ENCODE measurements at regions not wholly inside any gene's neighbourhood (a gene's known extent, or its start where the extent isn't known, plus 50 kb on each side); places are given as distances from the start of the nearest gene placed in this dataset.

DNA sequence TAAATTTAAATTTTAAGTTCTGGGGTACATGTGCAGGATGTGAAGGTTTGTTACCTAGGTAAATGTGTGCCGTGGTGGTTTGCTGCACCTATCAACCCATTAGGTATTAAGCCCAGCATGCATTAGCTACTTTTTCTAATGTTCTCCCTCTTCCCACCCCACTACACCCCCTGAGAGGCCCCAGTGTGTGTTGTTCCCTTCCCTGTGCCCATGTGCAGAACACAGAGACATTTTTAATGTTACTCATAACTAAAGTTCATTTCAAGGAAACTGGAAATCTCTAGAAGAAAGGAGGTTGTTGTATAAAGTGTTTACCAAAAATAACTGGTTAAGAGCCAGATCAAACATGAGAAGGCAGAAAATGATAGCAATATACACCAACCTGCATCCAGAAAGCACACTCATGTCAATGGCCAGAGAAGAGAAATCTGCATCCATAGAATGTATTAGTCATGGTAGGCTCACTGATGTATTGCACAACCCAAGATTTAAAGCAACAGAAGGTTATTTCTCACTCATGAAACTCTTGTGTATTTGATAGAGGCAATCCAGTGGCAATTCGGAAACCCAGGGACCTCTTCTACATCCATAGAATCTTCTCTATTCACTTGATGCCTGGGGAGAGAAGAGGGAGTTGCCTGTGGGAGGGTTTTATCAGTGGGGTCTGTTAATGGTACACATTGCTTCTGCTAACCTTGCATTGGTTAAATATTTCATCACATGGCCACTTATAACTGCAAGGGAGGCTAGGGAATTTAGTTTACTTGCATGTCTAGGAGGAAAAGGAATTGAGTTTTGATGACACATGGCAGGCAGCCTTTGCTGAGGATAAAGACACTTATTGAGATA, 321.9 kb upstream of the RASGRP1 start:
- no peak for DNase-seq (ENCODE audit: low spot score)

GRCh38 chr15:38888701-38889221, 324.1 kb upstream of the RASGRP1 start:
- DNase-seq (ENCODE audit: low spot score): no peak

- no peak for DNase-seq (ENCODE audit: low spot score)
Observed at GRCh38 chr15:38890194-38890593, 325.6 kb upstream of the RASGRP1 start.

DNA sequence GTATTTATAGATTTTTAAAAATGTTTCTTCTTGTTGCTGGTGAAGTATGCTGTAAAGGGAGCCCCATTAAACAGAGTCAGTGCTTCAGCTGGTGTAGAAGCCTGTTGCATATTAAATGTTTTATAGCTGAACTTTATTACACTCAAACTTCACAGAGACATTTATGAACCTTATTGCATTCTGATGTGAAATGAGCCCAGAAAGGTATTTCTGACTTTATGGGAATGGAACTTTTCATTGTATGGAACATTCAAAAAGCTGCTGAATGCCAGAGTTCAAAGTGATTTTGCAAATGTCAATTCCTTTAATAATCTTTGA, 329.3 kb upstream of the RASGRP1 start:
- DNase-seq (ENCODE audit: low spot score): no peak

- no peak for DNase-seq (ENCODE audit: low spot score)
Observed at GRCh38 chr15:38894243-38894948, 329.8 kb upstream of the RASGRP1 start.

GRCh38 chr15:38895326-38896255, 331.0 kb upstream of the RASGRP1 start:
- DNase-seq (ENCODE audit: low spot score): no peak

GRCh38 chr15:38896647-38897046, 332.0 kb upstream of the RASGRP1 start:
- DNase-seq (ENCODE audit: low spot score): no peak

- DNase-seq (ENCODE audit: low spot score): no peak
Observed at GRCh38 chr15:38897551-38897950, 332.9 kb upstream of the RASGRP1 start.

DNA sequence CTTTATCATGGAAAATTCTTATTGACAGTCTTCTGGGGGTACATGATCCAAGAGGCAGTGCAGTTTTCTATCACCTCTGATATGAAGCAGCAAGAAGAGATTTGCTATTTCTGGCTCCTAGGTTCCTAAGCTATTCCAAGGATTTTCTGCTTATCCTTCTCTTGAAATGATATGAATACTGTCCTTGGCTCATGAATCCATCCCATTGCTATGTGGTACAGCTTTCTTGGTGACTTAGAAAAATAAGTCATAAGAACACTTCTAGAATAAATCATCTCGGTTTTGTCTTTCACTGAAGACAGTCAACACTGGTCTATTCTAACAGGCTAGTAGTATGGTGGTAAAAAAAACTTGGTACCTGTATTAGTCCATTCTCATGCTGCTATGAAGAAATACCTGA, 333.6 kb upstream of the RASGRP1 start:
- DNase-seq (ENCODE audit: low spot score): no peak

GRCh38 chr15:38899300-38899699, 334.7 kb upstream of the RASGRP1 start:
- no peak for DNase-seq (ENCODE audit: low spot score)

DNA sequence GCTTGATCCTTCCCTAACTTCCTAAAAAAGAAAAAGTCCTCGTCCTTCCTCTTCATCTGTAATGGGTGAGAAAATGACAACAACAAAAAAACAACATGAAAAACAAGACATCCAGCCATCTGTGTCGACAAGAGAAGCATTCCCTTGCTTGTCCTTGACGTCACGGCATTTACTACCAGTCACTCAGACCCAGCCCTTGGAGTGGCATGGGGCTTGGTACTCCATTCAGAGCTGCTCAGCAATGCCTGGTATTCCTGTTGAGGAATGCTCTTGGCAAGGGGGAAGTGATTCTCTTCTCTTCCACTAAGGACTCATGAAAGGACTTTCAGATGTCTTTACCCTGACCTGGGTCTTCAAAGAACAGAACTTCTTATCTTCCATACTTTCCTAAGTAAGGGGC, 339.7 kb upstream of the RASGRP1 start:
- DNase-seq (ENCODE audit: low spot score): no peak

- DNase-seq (ENCODE audit: low spot score): no peak
Observed at GRCh38 chr15:38905632-38906031, 341.0 kb upstream of the RASGRP1 start.

DNA sequence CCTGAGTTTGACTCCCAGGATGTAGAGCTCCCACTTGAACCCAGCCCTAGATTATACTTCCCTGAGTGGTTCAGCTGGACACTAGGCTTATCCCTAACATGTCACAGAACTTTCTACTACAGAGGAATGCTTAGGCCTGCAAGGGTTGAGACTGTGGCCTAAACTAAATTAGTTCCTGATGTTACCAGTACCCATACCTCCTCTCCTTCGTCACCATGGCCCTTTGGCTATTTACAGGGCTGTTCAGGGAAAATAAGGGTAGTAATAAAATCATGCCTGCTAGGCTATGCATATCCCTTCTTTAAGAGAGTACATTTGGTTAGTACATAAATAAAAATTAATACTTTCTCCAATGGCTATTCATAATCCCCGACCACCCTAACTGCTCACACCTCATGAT, 356.4 kb upstream of the RASGRP1 start:
- DNase-seq (ENCODE audit: low spot score): no peak

GRCh38 chr15:38921471-38921870, 356.9 kb upstream of the RASGRP1 start:
- DNase-seq (ENCODE audit: low spot score): no peak

DNA sequence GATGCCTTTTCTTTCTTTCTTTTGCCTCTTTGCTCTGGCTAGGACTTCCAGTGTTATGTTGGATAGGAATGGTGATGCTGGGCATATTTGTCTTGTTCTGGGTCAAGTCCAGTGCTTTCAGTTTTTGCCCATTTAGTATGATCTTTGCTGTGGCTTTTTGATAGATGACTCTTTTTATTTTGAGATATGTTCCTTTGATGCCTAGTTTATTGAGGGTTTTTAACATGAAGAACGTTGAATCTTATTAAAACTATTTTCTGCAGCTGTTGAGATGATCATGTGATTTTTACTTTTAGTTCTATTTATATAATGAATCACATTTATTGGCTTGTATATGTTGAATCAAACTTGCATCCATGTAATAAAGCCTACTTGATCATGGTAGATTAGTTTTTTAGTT, 363.8 kb upstream of the RASGRP1 start:
- DNase-seq (ENCODE audit: low spot score): no peak

- no peak for DNase-seq (ENCODE audit: low spot score)
Observed at GRCh38 chr15:38930851-38931572, 366.4 kb upstream of the RASGRP1 start.

DNA sequence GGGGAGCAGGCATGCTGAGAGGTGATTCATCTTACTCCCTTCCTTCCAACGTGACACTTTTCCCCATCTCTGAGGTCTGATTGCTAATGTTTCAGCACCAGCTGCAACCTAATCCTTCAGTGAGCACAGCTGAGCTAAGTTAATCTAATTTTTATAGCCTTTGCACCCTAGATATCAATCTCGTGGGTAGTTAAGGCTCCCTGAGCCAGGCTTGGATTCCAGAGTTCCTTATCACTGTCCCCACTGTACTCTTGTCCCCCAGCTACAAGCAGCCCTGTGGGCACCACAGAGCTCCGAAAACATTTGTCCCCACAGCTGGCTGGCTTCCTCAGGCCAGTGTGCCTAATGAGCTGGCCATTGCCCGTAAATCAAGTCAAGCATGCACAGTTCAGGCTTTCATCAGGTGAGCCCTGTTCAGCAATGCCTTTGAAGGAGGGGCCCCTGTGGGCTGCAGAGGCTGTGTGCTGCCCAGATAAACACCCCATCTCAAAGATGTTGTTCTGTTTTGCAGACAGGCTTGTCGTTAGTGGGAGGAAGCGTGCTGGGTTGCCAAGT, 376.9 kb upstream of the RASGRP1 start:
- no peak for DNase-seq (ENCODE audit: low spot score)

DNA sequence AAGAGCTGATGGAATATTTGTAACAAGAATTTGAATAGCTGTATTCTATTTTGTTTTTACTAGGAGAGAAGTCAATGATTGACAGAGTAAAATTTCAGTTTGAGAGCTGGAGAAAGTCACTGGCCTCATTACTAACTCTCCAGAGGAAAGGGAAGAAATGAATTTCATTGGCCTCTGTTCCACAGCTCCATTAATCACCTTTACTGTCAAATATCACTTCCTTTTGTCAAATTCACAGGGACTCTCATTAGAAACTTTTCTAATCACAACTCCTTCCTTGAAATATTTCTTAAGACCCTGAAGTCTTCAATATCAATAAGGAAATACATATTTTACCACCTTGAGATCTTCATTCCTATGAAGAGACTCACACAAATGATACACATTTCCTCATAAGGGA, 379.9 kb upstream of the RASGRP1 start:
- DNase-seq (ENCODE audit: low spot score): no peak

DNA sequence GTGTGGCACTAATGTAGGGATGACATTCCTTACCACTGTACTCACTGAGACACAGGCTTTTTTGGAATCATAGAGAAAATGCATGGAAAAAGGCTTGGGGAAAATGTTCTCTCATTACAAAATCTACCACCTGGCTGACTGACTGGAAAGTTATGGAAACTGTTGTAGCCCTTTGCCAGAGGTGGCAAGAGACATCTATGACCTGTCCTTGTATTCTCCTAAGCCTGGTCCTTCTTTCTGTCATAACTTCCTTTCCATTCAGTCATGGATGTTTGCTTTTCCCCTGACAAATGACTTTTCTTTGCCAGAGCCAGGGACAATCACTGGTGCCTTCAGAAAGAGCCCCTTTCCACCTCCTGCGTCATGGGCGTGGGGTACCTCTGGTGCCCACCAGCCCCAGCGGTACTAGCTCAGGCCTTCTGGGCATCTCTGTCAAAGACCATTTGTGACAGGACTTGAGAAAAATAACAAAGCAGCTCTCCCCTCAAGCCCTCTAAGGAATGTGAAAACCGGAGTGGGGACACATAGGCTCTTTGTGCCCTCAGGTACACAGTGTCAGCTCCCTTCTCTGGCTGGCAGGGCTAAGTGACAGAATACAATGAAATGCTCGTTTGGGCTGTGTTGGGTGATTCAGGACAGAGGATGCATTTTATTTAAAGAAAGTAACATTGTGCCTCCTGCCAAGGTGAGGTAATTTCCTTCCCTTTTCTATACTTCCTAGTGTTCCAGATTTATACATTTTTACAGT, 381.1 kb upstream of the RASGRP1 start:
- DNase-seq (ENCODE audit: low spot score): no peak

- no peak for DNase-seq (ENCODE audit: low spot score)
Observed at GRCh38 chr15:38954090-38954489, 389.5 kb upstream of the RASGRP1 start.

DNA sequence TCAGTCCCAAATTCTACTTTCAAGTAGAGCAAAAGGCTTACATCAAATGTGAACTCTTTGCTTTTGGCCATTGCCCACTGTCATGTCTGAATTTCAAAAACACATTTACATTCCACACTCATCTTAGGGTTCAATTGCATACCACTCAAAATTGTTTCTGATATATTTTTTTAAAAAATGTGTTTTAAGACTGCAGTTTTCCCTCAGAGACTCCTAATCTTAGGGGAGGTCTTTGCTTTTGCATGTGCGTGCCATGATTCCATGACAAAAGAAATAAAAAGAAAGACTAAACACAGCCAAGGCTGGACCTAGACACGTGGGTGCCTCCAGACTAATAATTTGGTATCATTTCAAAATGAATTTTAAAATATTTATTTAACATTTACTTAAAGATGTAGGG, 396.8 kb upstream of the RASGRP1 start:
- DNase-seq (ENCODE audit: low spot score): no peak
